ENCODE measurements at regions not wholly inside any gene's neighbourhood (a gene's known extent, or its start where the extent isn't known, plus 50 kb on each side); places are given as distances from the start of the nearest gene placed in this dataset.

- no peak for DNase-seq
- TF ChIP-seq POLR2AphosphoS5 (IDR thresholded peaks at IDR 0.05) (no peak), CTCF (IDR thresholded peaks at IDR 0.05) (no peak), POLR2A (IDR thresholded peaks at IDR 0.05) (no peak), EP300 (IDR thresholded peaks at IDR 0.05; ENCODE audit: low read depth) (no peak)
- H3K4me3 ChIP-seq: no peak overlapping the region
- no peaks in the 10 kb centered on the region for H3K36me3 ChIP-seq
- no peaks in the 10 kb centered on the region for H3K4me1 ChIP-seq
- intact Hi-C loops (cut with DNase I; ENCODE audit: low total_unique reads) (no loop called here), in situ Hi-C loops (cut with MboI; ENCODE audit: low pct_ligation_motif_present in 1 of 4, low pct_unique_long_range_greater_than_20kb in 1 of 4, low sequenced_read_pairs in 3 of 4) (no loop called here)
- H3K9me3 ChIP-seq: peaks cover 1 to 7% of the 10 kb centered on the region in 2 donors
- H3K27ac ChIP-seq: no peak overlapping the region
- no peaks in the 10 kb centered on the region for H3K27me3 ChIP-seq
- 59 to 71% methylated on average over 1 to 2 of the region's 2 CpGs for WGBS, 2 donors (ENCODE audit: low coverage in 1 of 2)
Measured at GRCh38 chr6:105769987-105770386, 316.1 kb upstream of the PRDM1 start.

- no peaks in the 10 kb centered on the region for H3K36me3 ChIP-seq
- 93 to 100% methylated on average over 1 of the region's 1 CpG for WGBS, 2 donors (ENCODE audit: low coverage in 1 of 2)
- no peak overlapping the region for H3K4me3 ChIP-seq
- no peaks in the 10 kb centered on the region for H3K27me3 ChIP-seq
- DNase-seq: no peak
- H3K27ac ChIP-seq: no peak overlapping the region
- no peaks in the 10 kb centered on the region for H3K4me1 ChIP-seq
- in situ Hi-C loops (cut with MboI; ENCODE audit: low pct_ligation_motif_present in 1 of 4, low pct_unique_long_range_greater_than_20kb in 1 of 4, low sequenced_read_pairs in 3 of 4) (no loop called here), intact Hi-C loops (cut with DNase I; ENCODE audit: low total_unique reads) (no loop called here)
- no peaks in the 10 kb centered on the region for H3K9me3 ChIP-seq
- TF ChIP-seq CTCF (IDR thresholded peaks at IDR 0.05) (no peak), EP300 (IDR thresholded peaks at IDR 0.05; ENCODE audit: low read depth) (no peak), POLR2A (IDR thresholded peaks at IDR 0.05) (no peak), POLR2AphosphoS5 (IDR thresholded peaks at IDR 0.05) (no peak)
Measured at GRCh38 chr6:105769197-105769596, 316.9 kb upstream of the PRDM1 start.

GRCh38 chr6:105767541-105767940 lies 318.6 kb upstream of the PRDM1 start:
- Histone ChIP-seq H3K27ac (no peak overlapping the region), H3K36me3 (no peaks in the 10 kb centered on the region), H3K4me1 (no peaks in the 10 kb centered on the region), H3K27me3 (no peaks in the 10 kb centered on the region), H3K4me3 (no peak overlapping the region), H3K9me3 (no peaks in the 10 kb centered on the region)
- no peak for TF ChIP-seq POLR2AphosphoS5 (IDR thresholded peaks at IDR 0.05)
- TF ChIP-seq CTCF (IDR thresholded peaks at IDR 0.05): no peak
- TF ChIP-seq EP300 (IDR thresholded peaks at IDR 0.05; ENCODE audit: low read depth): no peak
- in situ Hi-C loops (cut with MboI; ENCODE audit: low pct_ligation_motif_present in 1 of 4, low pct_unique_long_range_greater_than_20kb in 1 of 4, low sequenced_read_pairs in 3 of 4): no loop called here
- WGBS, 2 donors (ENCODE audit: low coverage in 1 of 2): 63 to 69% methylated on average over 2 to 3 of the region's 3 CpGs
- intact Hi-C loops (cut with DNase I; ENCODE audit: low total_unique reads): no loop called here
- no peak for DNase-seq

GRCh38 chr6:105765239-105765638 lies 320.9 kb upstream of the PRDM1 start:
- in situ Hi-C loops (cut with MboI; ENCODE audit: low pct_ligation_motif_present in 1 of 4, low pct_unique_long_range_greater_than_20kb in 1 of 4, low sequenced_read_pairs in 3 of 4): no loop called here

More at GRCh38 chr6:105765239-105765638, 320.9 kb upstream of the PRDM1 start:
- TF ChIP-seq POLR2A (IDR thresholded peaks at IDR 0.05) (no peak), EP300 (IDR thresholded peaks at IDR 0.05; ENCODE audit: low read depth) (no peak), CTCF (IDR thresholded peaks at IDR 0.05) (no peak), POLR2AphosphoS5 (IDR thresholded peaks at IDR 0.05) (no peak)
- DNase-seq: no peak
- H3K27me3 ChIP-seq: no peaks in the 10 kb centered on the region
- intact Hi-C loops (cut with DNase I; ENCODE audit: low total_unique reads): no loop called here
- H3K27ac ChIP-seq: no peak overlapping the region
- H3K36me3 ChIP-seq: no peaks in the 10 kb centered on the region
- no peaks in the 10 kb centered on the region for H3K9me3 ChIP-seq
- no peak overlapping the region for H3K4me3 ChIP-seq
- peaks cover 0 to 13% (median 4%) of the 10 kb centered on the region in 4 donors for H3K4me1 ChIP-seq

Data from transverse colon (tissue), 4 donors.